GM18870 (cell line): ENCODE measurements at regions not wholly inside any gene's neighbourhood (a gene's known extent, or its start where the extent isn't known, plus 50 kb on each side); places are given as distances from the start of the nearest gene placed in this dataset.
"Not testable (repeated sequence)": the region's sequence is repeated elsewhere in the genome, so short reads cannot be mapped to it uniquely, and the experiment has no call there.

Source experiments
- ATAC-seq: cut with Tn5 transposase; IDR thresholded peaks from one replicate; pipeline ENCODE4 v1.9.1; 2021; ENCODE audit warnings: moderate library complexity; ENCODE audit not compliant: unreplicated experiment

DNA sequence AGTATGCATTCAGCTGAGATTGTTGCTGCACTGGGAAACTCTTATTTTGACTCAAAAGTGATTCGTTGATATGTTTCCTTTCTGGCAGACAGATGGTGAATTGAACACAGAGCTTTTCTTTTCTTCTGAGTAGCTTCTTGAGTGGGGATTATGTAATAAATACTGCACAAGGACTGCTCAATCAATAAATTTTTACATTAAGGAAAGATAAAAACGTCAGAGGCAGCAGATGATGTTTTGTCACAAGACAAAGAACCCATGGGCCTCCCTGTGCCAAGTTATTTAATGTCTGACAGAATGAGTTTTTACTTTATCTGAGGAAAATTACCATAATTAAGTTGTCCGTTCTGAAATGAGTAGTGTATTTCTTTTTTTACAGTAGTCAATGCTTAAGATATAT is 460.3 kb downstream of the UTRN start:
- no peak for ATAC-seq

DNA sequence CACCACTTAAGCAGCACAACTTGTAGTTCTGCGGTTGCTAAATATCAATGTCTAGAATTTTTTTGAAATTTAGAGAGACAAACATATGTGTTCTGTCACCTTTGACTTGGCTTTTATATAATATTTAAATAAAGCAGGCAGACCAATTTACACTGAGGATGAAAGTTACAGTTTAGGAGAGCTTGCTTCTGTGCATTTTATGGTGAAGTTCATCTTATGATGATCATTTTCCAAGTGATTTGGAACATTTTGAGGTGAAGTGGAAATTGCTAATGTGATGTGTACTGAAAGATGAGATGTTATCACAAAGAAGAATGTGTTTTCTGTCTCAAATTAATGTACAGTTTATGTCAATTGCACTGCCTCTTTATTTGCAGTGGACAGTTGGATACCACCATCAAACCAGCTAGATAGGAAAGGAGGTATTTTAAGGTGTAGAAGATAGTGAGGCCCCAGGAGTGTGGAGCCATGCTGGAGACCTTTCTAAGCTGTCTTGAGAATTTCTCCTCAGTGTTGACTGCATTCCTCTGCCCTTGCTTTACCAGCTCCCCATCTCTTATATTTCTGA is 461.9 kb downstream of the UTRN start:
- ATAC-seq, result no peak

DNA sequence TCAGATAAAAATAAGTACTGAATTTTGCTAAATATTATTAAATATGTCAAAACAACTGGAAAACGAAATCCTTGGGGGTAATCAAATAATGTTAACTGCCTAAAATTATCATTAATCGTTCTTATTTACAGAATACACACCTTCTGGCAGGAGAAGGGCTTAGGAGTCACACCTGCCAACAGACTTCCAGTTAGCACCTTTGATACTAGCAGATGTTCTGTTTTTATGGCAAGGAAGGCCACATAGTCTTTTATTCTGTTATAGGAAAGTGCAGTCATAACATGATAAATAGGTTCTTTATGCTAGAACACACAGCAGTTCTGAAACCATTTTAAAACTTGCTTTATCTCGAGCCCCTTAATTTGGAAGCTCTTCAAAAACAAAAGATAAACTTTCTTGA is 464.1 kb downstream of the UTRN start:
- no peak for ATAC-seq

DNA sequence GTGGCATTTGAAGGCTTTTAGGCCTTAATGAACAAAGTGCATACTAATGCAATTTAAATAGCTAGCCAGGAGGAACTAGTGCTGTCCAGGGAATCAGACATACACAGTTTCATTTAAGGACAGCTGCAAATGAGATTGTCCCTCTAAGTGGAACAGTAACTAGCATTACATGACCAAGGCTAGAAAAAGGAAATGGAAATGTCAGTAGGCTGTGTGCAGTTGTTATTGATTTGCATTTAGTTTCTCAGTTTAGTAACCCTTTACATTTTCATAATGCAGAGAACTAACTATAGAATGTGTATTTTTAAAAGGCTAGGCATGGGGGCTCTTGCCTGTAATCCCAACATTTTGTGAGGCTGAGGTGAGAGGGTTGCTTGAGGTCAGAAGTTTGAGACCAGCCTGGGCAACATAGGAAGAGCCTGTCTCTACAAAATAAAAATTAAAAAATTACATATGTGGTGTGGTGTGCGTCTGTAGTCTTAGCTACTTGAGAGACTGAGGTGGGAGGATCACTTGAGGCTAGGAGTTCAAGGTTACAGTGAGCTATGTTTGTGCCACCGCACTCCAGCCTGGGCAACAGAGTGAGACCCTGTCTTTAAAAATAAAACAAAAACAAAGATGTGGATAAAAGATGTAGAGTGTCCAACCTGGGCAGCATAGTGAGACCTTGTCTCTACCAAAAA is 468.0 kb downstream of the UTRN start:
- peak; percentile 95 for ATAC-seq

DNA sequence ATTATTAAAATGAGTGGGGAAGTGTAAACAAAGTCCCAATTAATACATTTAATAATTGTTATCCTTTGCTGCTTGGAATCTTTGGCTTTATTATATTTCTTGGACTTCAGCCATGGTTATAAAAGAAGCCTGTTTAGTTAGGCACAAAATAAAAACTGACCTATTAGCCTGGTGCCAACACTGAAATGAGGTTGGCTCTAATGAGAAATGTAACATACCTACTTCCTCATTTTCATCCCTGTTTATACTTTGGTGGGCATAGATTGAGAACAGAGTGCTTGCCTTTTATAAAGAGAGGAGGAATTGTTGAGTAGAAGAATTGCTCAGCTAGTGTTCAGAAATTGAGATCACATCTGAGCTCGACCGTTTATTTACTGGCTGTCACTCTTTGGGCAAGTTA is 471.3 kb downstream of the UTRN start:
- no peak for ATAC-seq

DNA sequence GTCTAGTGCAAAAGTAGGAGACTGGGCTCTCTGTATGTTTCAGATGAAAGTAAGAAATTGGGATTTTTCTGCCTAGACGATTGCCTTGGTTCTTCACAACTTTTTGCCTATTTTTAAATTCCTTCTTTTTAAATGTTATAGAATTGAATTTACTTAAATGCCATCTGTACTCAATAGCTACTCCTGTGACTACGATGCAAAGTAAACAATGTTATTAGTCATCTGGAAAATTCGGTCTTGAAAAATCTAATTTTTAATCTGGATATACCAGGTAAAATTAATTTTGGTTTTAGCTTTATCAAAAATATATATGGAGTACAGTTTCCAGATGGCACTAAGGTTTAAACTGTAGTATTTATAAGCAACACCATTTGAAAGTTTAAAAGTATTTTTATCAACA is 472.2 kb downstream of the UTRN start:
- ATAC-seq, result no peak

DNA sequence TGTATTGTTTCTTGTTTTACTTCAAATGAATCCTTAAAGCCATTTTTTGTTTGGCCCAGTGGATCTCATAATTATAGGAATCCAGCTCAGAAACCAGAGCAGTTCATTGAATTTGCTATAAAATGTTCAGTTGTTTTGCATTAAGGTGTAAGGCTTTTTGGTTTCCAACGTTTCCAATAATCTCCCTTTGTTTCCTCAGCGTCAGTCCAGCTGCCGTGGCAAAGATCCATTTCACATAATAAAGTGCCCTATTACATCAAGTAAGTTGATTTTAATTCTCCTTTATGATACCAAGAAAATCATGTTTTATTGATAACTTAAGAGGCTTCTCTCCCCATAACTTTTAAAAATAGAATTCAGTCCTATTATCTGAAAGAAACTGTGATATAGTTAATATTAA is 472.6 kb downstream of the UTRN start:
- ATAC-seq, result no peak

DNA sequence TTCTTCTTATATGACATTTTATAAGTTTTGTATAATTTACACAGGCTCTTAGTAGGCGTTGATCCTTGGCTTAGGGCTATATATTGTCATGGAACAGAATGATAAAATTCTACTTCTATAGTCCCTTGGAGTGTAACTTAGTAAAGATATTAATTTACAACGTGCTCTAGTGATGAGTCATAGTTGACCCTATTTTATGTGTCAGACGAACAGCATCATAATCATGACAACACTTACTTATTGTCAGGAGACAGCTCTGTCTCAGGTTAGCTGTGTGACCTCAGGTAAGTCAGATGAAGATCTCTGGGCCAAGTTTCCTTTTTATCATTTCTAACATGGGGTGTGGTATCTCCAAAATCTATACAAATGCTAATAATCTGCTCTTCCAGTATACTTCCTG is 473.5 kb downstream of the UTRN start:
- no peak for ATAC-seq

DNA sequence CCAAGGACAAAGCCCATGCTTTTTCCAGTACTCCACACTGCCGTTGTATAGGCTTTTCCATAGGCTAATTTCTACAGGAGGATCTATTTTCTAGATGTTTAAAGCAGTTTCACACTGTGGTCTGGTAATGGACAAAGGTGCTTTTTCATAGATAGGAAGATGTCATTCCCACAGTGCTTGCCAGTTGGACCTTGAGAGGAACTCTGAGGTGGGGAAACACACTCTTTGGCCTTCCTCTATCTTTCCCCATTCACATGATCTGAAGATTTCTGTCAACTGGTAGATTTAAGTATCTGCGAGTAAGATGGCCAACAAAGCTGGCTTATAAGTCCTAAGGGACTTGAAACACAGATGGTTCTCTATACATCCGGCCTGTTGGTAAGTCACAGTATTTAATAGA is 477.3 kb downstream of the UTRN start:
- ATAC-seq, result no peak

DNA sequence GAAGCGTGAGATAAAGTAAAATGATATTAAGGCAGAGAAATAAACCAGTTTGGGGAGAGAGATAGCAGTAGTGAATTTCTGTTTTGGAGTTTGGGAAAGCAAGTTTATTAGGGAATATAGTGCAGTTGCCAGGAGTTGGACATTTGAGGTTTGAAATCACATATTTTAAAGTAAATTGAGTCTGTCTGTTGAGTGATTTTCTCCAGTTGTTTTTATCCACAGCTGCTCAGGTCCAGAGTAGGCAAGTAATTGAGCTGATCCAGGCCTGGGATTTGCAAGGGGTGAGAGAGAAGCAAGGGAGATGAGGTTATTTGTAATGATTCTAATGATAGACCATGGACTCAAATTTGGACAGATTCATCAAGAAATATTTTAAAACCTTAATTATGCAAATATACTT is 481.9 kb downstream of the UTRN start:
- ATAC-seq, result no peak

DNA sequence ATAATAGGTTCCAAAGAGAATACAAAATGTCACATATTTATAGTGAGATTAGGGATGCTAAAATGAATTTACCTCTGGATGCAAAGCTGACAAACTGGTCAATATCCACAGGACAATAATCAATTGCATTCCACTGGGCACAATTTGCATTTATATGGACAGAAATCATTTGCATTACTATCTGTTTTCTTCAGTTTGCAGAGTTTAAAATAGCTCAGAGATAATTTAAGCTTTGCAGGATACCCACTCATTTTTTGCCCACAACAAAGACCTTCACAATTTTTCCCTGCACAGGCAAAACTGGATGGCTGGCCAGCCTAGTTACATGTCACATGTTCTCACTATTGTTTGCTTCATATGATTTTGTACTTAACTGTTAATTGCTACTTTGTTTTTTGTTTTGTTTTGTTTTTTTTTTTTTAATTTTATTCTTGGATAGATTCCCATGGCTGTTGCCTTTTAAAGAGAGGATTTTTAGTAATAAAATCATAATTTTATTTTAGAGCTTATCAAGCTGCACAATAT is 483.5 kb downstream of the UTRN start:
- ATAC-seq, result no peak

DNA sequence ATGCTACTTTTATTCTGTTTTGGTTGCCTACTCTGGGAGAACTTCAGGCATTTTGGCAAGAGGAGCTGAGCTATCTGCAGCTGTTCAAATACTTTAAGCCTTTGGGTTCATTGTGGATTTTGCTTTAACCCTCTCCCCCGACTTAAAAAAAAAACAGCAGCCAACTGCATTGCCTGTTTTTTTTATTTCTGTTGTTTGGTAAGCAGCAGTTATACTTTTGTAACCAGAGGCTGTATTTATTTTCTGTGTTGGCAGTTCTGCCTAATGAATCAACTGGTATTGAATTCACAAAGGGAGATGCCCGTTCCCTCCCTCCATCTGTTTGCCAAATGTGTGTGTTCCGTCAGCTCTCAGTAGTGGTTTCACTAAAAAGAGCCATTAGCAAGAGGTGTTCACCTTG is 484.0 kb downstream of the UTRN start:
- ATAC-seq, result no peak

DNA sequence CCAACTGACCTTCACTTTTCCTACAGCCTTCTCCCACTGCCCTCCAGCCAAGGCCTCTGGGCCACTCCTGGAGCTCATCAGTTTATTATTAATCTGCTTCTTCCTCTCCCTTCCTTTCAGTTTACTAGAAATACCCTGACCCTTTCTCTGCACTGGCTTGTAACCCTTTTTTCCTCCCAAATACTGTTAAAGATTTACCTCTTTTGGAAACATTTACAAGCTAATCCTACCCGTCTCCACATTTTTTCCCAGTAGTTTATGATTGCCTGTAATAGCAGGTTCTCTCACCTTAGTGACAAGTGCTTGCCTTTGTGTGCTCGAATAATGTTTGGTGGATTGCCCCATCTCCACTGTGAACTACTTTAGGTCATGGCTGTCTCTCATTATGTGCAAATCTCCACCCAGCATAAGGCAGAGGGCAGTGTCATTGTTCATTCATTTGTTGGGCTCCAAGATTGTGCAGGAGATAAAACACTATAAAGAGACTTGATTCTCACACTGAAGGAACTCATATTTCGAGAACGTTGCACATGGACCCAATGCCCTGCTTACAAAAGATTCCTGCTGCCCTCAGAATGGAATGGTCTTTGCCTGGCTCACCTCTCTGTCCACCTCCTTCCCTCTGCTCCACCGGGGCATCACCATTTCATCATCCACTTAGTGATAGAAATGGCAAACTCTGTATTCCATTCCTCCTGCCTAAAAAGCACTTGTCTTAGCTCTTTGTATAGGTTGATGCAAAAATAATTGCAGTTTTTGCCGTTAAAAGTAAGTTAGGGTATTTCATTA is 491.1 kb downstream of the UTRN start:
- no peak for ATAC-seq

DNA sequence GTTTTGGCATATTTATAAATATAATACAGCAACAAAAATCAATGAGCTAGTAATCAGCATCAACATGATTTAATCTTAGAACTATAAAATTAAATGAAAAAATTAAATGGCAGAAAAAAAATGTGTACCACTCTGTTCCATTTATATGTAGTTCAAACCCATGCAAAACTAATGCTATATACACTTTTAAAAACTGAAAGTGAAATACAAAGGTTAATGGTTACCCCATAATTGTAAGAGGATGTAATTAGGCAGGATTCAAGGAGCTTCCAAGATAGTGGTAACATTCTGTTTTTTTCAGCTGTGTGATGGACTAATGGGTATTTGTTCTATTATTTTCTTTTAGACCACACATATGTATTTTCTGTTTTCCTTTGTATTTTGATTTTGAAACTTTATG is 492.1 kb downstream of the UTRN start:
- peak; percentile 81 for ATAC-seq

DNA sequence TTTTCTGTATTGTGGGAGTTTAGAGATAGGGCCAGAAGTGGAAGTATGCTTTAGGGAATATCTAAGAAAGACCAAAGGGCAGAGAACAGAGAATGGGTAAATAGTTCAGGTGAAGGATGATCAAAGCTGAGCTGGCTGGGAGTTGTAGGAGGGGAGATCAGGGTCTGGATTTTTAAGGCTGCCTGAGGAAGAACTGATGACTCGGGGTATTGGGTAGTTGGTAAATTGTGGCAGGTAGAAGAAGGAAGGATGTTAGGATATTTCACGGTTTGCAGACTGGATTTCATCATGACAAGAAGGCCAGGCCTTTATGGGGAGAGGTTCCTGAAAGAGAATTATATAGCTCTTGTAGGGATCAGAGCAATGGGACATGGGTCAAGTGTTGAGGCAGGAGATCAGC is 492.9 kb downstream of the UTRN start:
- no peak for ATAC-seq

DNA sequence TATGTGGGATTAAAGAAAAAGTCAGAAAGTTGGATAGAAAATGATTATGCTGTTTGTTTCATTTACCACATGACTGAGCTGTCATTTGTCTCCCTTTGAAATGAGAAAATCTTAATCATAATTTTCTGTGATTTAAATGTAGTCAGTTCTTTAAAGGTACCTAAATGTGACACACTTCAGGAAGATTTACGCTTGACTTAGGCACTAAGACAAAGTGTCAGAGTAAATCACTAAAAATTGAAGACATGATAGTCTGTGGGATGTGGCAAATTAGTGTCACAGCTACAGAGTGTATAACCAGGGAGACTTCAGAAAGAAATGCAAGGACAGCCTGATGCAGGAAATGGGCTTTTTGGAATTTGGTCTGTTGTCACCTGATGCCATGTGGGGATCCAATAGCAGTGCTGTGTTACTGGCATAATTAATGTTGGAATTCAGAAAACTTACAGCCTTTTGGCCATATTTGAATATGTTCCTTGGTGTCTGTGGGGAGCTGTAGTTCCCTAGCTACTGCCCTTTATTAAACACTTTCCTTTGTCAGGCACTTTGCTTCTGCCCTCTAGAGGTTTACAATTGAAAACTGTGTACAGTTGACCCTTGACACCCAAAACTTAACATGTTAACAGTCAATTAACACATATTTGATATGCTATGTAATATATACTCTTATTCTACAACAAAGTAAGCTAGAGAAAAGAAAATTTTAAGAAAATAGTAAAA is 493.8 kb downstream of the UTRN start:
- peak; percentile 45 for ATAC-seq

DNA sequence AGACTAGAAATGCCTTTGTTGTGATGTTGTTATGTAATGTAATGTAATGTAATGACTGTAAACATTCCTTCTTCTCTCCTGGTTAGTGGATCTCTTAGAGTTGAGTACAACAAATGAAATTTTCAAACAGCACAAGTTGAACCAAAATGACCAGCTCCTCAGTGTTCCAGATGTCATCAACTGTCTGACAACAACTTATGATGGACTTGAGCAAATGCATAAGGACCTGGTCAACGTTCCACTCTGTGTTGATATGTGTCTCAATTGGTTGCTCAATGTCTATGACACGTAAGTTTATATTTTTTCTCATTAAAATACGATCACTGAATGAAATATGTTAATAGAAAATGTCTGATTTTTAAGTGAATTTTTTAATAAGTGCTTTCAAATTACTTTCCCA is 496.7 kb downstream of the UTRN start:
- no peak for ATAC-seq

DNA sequence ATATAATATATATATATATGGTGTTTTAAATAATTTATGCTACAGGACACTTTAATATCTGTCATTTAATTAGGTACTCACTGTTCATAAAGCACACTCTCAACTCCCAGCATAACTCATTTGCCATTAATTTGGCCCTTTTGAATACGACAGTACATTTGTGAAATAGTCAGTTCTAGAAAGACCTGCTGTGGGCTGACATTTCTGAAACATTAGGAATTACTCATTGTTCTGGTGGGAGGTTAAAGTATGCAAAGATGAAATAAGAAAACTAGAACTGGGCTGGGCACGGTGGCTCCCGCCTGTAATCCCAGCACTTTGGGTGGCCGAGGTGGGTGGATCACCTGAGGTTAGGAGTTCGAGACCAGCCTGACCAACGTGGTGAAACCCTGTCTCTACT is 497.5 kb downstream of the UTRN start:
- ATAC-seq, result no peak

DNA sequence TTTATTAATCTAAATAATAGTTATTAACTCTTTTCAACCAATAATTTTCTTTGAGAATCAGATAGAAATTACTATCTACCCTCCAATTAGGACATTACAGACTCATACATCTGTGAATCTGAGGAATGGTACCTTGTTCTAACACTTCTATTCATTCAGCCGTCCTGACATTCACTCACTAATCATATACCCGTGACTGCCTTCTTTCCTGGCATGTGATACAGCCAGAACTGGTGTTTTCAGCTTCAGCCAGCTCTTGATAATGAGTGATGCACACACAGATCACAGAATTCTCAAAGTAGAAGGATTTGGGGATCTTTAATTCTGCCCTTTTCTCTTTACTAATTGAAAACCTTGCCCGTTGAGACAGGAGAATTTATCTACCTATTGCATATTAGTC is 499.9 kb downstream of the UTRN start:
- ATAC-seq, result no peak

DNA sequence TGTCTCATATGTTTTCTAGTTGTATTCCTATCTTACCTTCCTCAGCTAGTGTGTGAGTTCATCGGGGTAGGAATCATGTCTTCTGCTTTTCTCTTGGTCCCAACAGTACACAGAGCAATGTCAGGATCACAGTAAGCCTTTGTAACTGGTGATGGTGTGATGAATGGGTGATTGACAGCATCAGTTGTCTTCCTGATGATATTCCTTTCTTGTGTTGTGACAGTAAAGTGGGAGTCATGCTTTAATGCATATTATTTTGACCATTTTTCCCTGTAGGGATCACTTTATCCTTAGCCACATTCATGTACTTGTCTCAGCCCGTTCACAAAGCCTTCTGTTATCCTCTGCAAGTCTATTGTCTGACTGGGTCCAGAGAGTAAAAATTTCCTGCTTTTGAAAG is 501.7 kb downstream of the UTRN start:
- no peak for ATAC-seq

DNA sequence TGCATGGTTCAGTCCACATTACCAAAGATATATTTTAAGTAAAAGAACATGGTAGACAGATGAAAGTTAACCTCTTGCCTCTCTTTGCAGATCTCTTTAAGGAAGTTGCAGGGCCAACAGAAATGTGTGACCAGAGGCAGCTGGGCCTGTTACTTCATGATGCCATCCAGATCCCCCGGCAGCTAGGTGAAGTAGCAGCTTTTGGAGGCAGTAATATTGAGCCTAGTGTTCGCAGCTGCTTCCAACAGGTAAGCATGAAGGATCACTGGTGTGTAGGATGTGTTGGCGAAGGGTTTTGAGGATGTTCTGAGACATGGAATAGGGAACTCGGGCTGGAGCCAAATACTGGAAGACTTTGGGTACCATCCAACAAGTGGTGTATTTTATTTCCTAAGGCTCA is 508.6 kb downstream of the UTRN start:
- ATAC-seq, result no peak

DNA sequence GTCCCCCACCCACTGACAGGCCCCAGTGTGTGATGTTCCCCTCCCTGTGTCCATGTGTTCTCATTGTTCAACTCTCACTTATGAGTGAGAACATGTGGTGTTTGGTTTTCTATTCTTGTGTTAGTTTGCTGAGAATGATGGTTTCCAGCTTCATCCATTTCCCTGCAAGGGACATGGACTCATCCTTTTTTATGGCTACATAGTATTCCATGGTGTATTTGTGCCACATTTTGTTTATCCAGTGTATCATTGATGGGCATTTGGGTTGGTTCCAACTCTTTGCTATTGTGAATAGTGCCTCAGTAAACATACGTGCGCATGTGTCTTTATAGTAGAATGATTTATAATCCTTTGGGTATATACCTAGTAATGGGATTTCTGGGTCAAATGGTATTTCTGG is 509.9 kb downstream of the UTRN start:
- ATAC-seq, result not testable (repeated sequence)
